Trophoblast cell (in vitro differentiated cells and primary cell): ENCODE measurements at regions not wholly inside any gene's neighbourhood (a gene's known extent, or its start where the extent isn't known, plus 50 kb on each side); places are given as distances from the start of the nearest gene placed in this dataset.

Experiments
- DNase-seq, 2 donors: peaks; one replicate each; pipeline ENCODE4 v3.0.0-alpha.2; 2016
- H2AFZ ChIP-seq: 2 replicates; pipeline ENCODE4 v1.6.1; 2013; ENCODE audit warnings: low read length, moderate library complexity, mild to moderate bottlenecking; ENCODE audit not compliant: insufficient read depth, poor library complexity
- H2AK5ac ChIP-seq: 2 replicates; pipeline ENCODE4 v1.6.1; 2013; ENCODE audit warnings: mild to moderate bottlenecking, low read length
- H2BK120ac ChIP-seq: 2 replicates; pipeline ENCODE4 v1.6.1; 2013; ENCODE audit warnings: low read length, mild to moderate bottlenecking, moderate library complexity; ENCODE audit not compliant: insufficient read depth, poor library complexity
- H2BK12ac ChIP-seq: 2 replicates; pipeline ENCODE4 v1.6.1; 2013; ENCODE audit warnings: mild to moderate bottlenecking, low read length, moderate library complexity
- H2BK5ac ChIP-seq: 2 replicates; pipeline ENCODE4 v1.6.1; 2013; ENCODE audit warnings: low read length, low read depth, moderate library complexity, mild to moderate bottlenecking; ENCODE audit not compliant: poor library complexity
- H3K14ac ChIP-seq: 2 replicates; pipeline ENCODE4 v1.6.1; 2013; ENCODE audit warnings: mild to moderate bottlenecking, low read length
- H3K18ac ChIP-seq: 2 replicates; pipeline ENCODE4 v1.6.1; 2013; ENCODE audit warnings: mild to moderate bottlenecking, low read length
- H3K23ac ChIP-seq: 2 replicates; pipeline ENCODE4 v1.6.1; 2013; ENCODE audit warnings: low read length
- H3K27ac ChIP-seq: 2 replicates; pipeline ENCODE4 v1.5.1; 2013; ENCODE audit warnings: low read depth, mild to moderate bottlenecking, inconsistent platforms, low read length, moderate library complexity
- H3K27me3 ChIP-seq: 2 replicates; pipeline ENCODE4 v1.6.1; 2013; ENCODE audit warnings: inconsistent platforms, mild to moderate bottlenecking, low read length, moderate library complexity; ENCODE audit not compliant: insufficient read depth
- H3K36me3 ChIP-seq, 2 experiments: 1 replicate in 1 of 2; 2 replicates in 1 of 2; pipeline ENCODE4 v1.6.1; 2013; ENCODE audit warnings: low read length in 2 of 2, mild to moderate bottlenecking in 2 of 2, moderate library complexity in 1 of 2; ENCODE audit not compliant: insufficient read depth in 2 of 2, control insufficient read depth in 1 of 2
- H3K4ac ChIP-seq: 2 replicates; pipeline ENCODE4 v1.6.1; 2013; ENCODE audit warnings: low read depth, mild to moderate bottlenecking, low read length, moderate library complexity
- H3K4me1 ChIP-seq, 2 experiments: 1 replicate in 1 of 2; 2 replicates in 1 of 2; pipeline ENCODE4 v1.6.1; 2013; ENCODE audit warnings: low read length in 2 of 2, mild to moderate bottlenecking in 2 of 2, moderate library complexity in 1 of 2; ENCODE audit not compliant: insufficient read depth in 2 of 2, control insufficient read depth in 1 of 2
- H3K4me2 ChIP-seq: 2 replicates; pipeline ENCODE4 v1.6.1; 2013; ENCODE audit warnings: inconsistent platforms, mild to moderate bottlenecking, low read length, moderate library complexity
- H3K4me3 ChIP-seq: 2 replicates; pipeline ENCODE4 v1.5.1; 2013; ENCODE audit warnings: mild to moderate bottlenecking, low read depth, low read length, inconsistent platforms
- H3K79me1 ChIP-seq: one replicate; pipeline ENCODE4 v1.6.1; 2013; ENCODE audit warnings: low read length
- H3K79me2 ChIP-seq: 2 replicates; pipeline ENCODE4 v1.6.1; 2013; ENCODE audit warnings: low read length, mild to moderate bottlenecking; ENCODE audit not compliant: control insufficient read depth, insufficient read depth, poor library complexity
- H3K9ac ChIP-seq: 2 replicates; pipeline ENCODE4 v1.6.1; 2013; ENCODE audit warnings: mild to moderate bottlenecking, low read length
- H3K9me3 ChIP-seq: 2 replicates; pipeline ENCODE4 v1.6.1; 2013; ENCODE audit warnings: low read depth, mild to moderate bottlenecking, control low read depth, inconsistent platforms, low read length; ENCODE audit not compliant: insufficient read depth
- H4K12ac ChIP-seq: 2 replicates; pipeline ENCODE4 v1.6.1; 2013; ENCODE audit warnings: low read depth, mild to moderate bottlenecking, low read length, moderate library complexity
- H4K8ac ChIP-seq: 2 replicates; pipeline ENCODE4 v1.6.1; 2013; ENCODE audit warnings: low read depth, mild to moderate bottlenecking, low read length, moderate library complexity
- H4K91ac ChIP-seq: one replicate; pipeline ENCODE4 v1.6.1; 2013; ENCODE audit warnings: low read depth, mild to moderate bottlenecking, low read length, moderate library complexity
- WGBS: extraction: QIAGEN DNeasy Blood & Tissue Kit; methylation state at CpG from one replicate; pipeline ENCODE4 v1.1.7; 2013; ENCODE audit warnings: missing lambda C conversion rate; ENCODE audit not compliant: insufficient read length, insufficient coverage; ENCODE audit errors: extremely low coverage; 5-methylcytosine and 5-hydroxymethylcytosine counted together

GRCh38 chr5:58276431-58276830 is 183.5 kb downstream of the PLK2 start:
- H2BK120ac ChIP-seq = no peak overlapping the region
- H3K9me3 ChIP-seq = peaks cover 4% of the 10 kb centered on the region
- WGBS = no CpG with 5 or more reads among the region's 3 CpGs

DNA sequence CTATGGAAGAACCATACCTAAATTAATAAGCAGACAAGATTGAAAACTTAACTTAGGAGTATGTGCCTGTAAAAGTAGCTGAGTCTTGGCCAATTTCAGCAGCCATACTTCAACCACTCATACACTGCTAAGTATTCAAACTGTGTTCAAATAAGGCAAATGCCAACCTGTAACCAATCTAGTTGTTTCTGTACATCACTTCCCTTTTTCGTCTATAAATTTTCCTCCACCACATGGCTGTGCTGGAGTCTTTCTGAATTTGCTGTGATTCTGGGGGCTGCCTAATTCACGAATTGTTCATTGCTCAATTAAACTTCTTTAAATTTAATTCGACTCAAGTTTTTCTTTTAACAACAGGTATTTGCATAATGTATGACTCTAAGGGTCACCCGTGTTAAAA is 184.4 kb downstream of the PLK2 start:
- Histone ChIP-seq H3K4me1 (no peaks in the 10 kb centered on the region), H2BK5ac (no peak overlapping the region), H3K4me3 (no peak overlapping the region), H3K18ac (no peak overlapping the region), H3K4me2 (no peak overlapping the region), H3K79me1 (peaks cover 2% of the 10 kb centered on the region), H2AK5ac (no peak overlapping the region), H2AFZ (no peak overlapping the region), H3K9me3 (peaks cover 4% of the 10 kb centered on the region), H3K23ac (no peak overlapping the region), H3K27ac (no peak overlapping the region), H3K4ac (no peak overlapping the region), H4K12ac (no peak overlapping the region), H3K14ac (no peak overlapping the region), H3K79me2 (no peaks in the 10 kb centered on the region), H3K9ac (no peak overlapping the region), H3K27me3 (no peaks in the 10 kb centered on the region), H4K91ac (no peak overlapping the region), H2BK12ac (no peak overlapping the region), H3K36me3 (no peaks in the 10 kb centered on the region), H2BK120ac (no peak overlapping the region), H4K8ac (no peak overlapping the region)
- WGBS = no CpG with 5 or more reads among the region's 4 CpGs
- DNase-seq = no peak

More at GRCh38 chr5:58276431-58276830, 183.5 kb downstream of the PLK2 start:
- Histone ChIP-seq H2BK12ac (no peak overlapping the region), H2AFZ (no peak overlapping the region), H4K12ac (no peak overlapping the region), H3K4ac (no peak overlapping the region), H3K27ac (no peak overlapping the region), H3K79me1 (peaks cover 2% of the 10 kb centered on the region), H2AK5ac (no peak overlapping the region), H3K4me2 (no peak overlapping the region), H3K14ac (no peak overlapping the region), H3K36me3 (no peaks in the 10 kb centered on the region), H4K91ac (no peak overlapping the region), H3K23ac (no peak overlapping the region), H3K9ac (no peak overlapping the region), H3K18ac (no peak overlapping the region), H3K79me2 (no peaks in the 10 kb centered on the region), H3K27me3 (no peaks in the 10 kb centered on the region), H3K4me1 (no peaks in the 10 kb centered on the region), H2BK5ac (no peak overlapping the region), H4K8ac (no peak overlapping the region), H3K4me3 (no peak overlapping the region)
- no peak for DNase-seq

DNA sequence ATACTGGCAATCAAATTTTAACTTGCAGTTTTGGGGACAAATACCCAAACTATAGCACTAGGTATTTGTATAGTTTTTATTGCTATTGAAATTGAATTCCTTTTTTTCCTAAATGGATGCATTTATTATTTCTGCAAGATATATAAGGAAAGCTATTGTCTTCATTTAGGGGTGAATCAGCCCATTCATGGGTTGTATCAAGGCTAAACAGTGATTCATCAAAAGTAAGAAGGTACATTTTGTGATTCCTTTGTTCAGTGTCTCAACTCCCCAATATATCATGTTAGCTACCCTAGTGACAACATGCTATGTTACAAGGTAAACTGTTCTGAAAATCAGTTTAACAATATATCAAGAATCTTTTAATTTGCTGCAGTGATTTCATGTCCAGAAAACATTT is 185.7 kb downstream of the PLK2 start:
- no peak overlapping the region for H3K4me2 ChIP-seq
- no peak overlapping the region for H4K12ac ChIP-seq
- no peak overlapping the region for H3K9ac ChIP-seq
- H3K14ac ChIP-seq = no peak overlapping the region
- no peaks in the 10 kb centered on the region for H3K27me3 ChIP-seq
- H3K27ac ChIP-seq = no peak overlapping the region
- no peak overlapping the region for H4K91ac ChIP-seq
- no peak overlapping the region for H2BK5ac ChIP-seq
- no peaks in the 10 kb centered on the region for H3K79me2 ChIP-seq
- no peak overlapping the region for H2AFZ ChIP-seq
- no peak for DNase-seq
- no peaks in the 10 kb centered on the region for H3K36me3 ChIP-seq
- no peak overlapping the region for H2BK120ac ChIP-seq
- H3K23ac ChIP-seq = no peak overlapping the region
- H3K4me3 ChIP-seq = no peak overlapping the region
- H3K18ac ChIP-seq = no peak overlapping the region
- H3K4ac ChIP-seq = no peak overlapping the region
- no peak overlapping the region for H2AK5ac ChIP-seq
- H3K79me1 ChIP-seq = peaks cover 2% of the 10 kb centered on the region
- H4K8ac ChIP-seq = no peak overlapping the region
- no peak overlapping the region for H2BK12ac ChIP-seq
- H3K9me3 ChIP-seq = peaks cover 4% of the 10 kb centered on the region
- H3K4me1 ChIP-seq = no peaks in the 10 kb centered on the region

GRCh38 chr5:58273711-58274110 is 186.2 kb downstream of the PLK2 start:
- no peak overlapping the region for H2AFZ ChIP-seq

More at GRCh38 chr5:58273711-58274110, 186.2 kb downstream of the PLK2 start:
- Histone ChIP-seq H3K23ac (no peak overlapping the region), H3K27me3 (no peaks in the 10 kb centered on the region), H2BK5ac (no peak overlapping the region), H3K14ac (no peak overlapping the region), H3K4me2 (no peak overlapping the region), H4K12ac (no peak overlapping the region), H3K4me1 (no peaks in the 10 kb centered on the region), H3K9me3 (peaks cover 4% of the 10 kb centered on the region), H3K36me3 (no peaks in the 10 kb centered on the region), H3K18ac (no peak overlapping the region), H3K4ac (no peak overlapping the region), H3K27ac (no peak overlapping the region), H4K91ac (peak overlapping the region; percentile 25), H3K79me1 (peaks cover 2% of the 10 kb centered on the region), H4K8ac (no peak overlapping the region), H2AK5ac (no peak overlapping the region), H3K79me2 (no peaks in the 10 kb centered on the region), H2BK12ac (peak overlapping the region; percentile 25), H3K4me3 (no peak overlapping the region), H3K9ac (no peak overlapping the region), H2BK120ac (no peak overlapping the region)
- no CpG with 5 or more reads among the region's 2 CpGs for WGBS
- no peak for DNase-seq
